ENCODE measurements at regions not wholly inside any gene's neighbourhood (a gene's known extent, or its start where the extent isn't known, plus 50 kb on each side); places are given as distances from the start of the nearest gene placed in this dataset.

DNA sequence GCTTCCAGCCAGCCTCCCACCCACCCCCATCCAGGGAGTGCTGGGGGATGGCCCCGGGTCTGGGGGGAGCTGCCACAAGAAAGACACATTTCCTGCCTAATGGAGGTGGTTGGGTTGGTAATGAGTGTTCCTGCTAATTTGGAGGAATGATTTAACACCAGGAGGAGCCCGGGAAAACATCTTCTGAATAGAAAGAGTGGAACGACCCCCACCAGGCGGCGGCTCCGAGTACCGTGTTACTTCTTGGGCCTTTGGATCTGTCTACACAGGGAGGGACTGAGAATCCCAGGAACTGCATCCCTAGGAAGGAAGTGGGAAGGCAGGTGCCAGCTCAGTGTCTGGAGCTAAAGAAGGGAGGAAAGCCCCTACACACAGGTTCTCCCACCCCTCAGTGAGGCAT is 64.6 kb downstream of the TSPAN17 start:
- Histone ChIP-seq H3K27me3 (no peaks in the 10 kb centered on the region), H3K27ac (no peak overlapping the region), H3K9me3 (no peaks in the 10 kb centered on the region), H3K36me3 (no peaks in the 10 kb centered on the region), H3K4me1 (no peaks in the 10 kb centered on the region), H3K4me3 (no peak overlapping the region)
- no peak for DNase-seq
- TF ChIP-seq POLR2A (IDR thresholded peaks at IDR 0.05), result no peak
- TF ChIP-seq, protein P1, sequence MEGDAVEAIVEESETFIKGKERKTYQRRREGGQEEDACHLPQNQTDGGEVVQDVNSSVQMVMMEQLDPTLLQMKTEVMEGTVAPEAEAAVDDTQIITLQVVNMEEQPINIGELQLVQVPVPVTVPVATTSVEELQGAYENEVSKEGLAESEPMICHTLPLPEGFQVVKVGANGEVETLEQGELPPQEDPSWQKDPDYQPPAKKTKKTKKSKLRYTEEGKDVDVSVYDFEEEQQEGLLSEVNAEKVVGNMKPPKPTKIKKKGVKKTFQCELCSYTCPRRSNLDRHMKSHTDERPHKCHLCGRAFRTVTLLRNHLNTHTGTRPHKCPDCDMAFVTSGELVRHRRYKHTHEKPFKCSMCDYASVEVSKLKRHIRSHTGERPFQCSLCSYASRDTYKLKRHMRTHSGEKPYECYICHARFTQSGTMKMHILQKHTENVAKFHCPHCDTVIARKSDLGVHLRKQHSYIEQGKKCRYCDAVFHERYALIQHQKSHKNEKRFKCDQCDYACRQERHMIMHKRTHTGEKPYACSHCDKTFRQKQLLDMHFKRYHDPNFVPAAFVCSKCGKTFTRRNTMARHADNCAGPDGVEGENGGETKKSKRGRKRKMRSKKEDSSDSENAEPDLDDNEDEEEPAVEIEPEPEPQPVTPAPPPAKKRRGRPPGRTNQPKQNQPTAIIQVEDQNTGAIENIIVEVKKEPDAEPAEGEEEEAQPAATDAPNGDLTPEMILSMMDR (IDR thresholded peaks at IDR 0.05), result no peak

DNA sequence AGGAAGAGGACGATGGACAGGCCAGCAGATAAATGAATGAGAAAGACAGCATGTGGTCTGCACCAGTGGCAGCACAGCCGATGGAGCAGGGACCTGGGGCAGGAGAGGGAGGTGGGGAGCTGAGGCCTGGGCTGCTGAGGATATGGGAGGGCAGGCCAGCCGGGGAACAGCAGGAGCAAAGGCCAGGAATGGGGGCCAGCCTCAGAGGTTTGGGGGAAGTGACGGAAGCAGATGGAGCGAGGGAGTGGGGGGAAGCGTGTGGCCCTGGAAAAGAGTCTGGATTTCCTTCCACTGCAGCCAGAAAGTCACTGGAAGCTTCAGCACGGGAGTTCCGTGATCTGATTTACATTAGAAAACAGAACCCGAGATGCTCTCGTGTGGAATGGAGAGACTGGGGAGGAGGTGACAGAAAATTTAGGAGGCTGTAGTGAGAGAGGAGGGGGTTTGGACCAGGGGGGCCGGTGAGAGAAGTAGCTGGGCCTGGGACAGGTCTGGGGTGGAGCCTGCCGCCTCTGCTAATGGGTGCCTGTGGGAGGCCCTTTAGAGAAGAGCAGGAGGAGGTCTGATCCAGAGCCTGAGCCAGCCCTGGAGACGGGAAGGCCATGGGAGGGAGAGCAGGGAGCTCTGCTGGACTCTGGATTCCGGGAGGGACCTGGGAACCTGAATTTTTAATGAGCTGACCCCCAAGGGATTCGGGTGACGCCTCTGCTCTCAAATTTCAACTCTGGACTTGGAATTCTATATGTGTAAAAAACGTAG is 65.4 kb downstream of the TSPAN17 start:
- TF ChIP-seq, protein P1 (IDR thresholded peaks at IDR 0.05), result no peak
- no peak for TF ChIP-seq POLR2A (IDR thresholded peaks at IDR 0.05)
- H3K9me3 ChIP-seq, result no peaks in the 10 kb centered on the region
- no peaks in the 10 kb centered on the region for H3K27me3 ChIP-seq
- no peaks in the 10 kb centered on the region for H3K4me1 ChIP-seq
- DNase-seq, result no peak
- no peak overlapping the region for H3K4me3 ChIP-seq
- H3K27ac ChIP-seq, result no peak overlapping the region
- H3K36me3 ChIP-seq, result no peaks in the 10 kb centered on the region

DNA sequence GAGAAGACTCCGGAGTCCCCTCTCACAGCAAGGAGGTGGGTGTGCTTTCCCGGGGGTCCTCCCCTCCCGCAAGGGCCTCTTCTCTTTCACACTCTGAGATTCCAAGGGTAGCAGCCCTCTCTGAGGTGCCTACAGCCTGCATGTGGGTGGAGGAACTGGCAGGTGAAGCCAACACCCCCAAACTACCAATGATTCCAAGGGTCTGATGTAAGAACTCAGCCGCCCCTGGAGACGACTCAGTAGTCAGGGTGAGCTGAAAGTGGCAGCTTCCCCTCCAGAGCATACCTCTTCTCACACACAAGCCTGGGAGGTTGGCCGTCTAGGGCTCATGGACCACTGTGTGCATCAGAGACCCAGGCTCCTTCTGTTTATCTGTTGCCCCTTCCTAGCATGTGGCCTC is 66.1 kb downstream of the TSPAN17 start:
- H3K9me3 ChIP-seq, result no peaks in the 10 kb centered on the region
- no peak overlapping the region for H3K4me3 ChIP-seq
- no peak for TF ChIP-seq POLR2A (IDR thresholded peaks at IDR 0.05)
- TF ChIP-seq, protein P1 (IDR thresholded peaks at IDR 0.05), result no peak
- DNase-seq, result no peak
- H3K27ac ChIP-seq, result no peak overlapping the region
- no peaks in the 10 kb centered on the region for H3K4me1 ChIP-seq
- no peaks in the 10 kb centered on the region for H3K27me3 ChIP-seq
- H3K36me3 ChIP-seq, result no peaks in the 10 kb centered on the region

DNA sequence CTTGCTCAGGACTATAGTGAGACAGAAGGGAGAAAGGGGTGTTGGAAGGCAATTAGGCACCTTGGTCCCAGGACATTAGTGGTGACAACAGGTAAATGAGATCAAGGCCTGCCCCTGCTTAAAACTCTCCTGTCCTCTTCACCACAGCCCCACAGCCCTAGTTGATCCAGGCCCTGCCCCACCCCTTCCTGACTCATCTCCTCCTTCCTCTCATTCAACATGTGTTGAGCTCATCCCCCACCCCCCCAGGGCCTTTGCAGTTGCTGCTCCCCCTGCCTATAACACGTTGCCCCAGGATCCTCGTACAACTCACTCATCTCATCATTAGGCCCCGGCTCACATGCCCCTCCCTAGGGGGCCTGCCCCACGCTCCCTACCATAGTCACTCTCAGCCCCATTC is 66.8 kb downstream of the TSPAN17 start:
- Histone ChIP-seq H3K9me3 (no peaks in the 10 kb centered on the region), H3K27ac (no peak overlapping the region), H3K27me3 (no peaks in the 10 kb centered on the region), H3K4me3 (no peak overlapping the region), H3K36me3 (no peaks in the 10 kb centered on the region), H3K4me1 (no peaks in the 10 kb centered on the region)
- no peak for DNase-seq
- TF ChIP-seq, protein P1 (IDR thresholded peaks at IDR 0.05), result no peak
- TF ChIP-seq POLR2A (IDR thresholded peaks at IDR 0.05), result no peak

DNA sequence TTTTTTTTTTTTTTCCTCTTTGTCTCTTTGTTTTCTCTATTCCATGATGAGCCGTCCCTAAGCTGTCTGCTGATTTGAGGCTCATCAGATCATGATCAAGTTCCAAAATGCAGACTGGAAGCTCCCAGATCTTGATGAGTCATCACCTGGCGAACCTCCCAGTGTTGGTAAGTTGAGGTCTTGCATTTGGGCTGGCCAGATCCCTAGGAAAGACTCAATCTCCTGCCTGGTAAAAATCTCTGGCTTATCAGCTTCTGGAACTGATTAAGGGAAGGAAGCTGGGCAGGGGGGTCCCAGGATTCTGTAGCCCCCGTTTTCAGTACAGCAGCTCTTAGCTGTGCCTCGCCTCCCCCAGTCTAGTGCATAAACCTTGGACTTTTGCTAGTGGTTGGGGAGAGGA is 69.0 kb downstream of the TSPAN17 start:
- Histone ChIP-seq H3K27ac (no peak overlapping the region), H3K27me3 (no peaks in the 10 kb centered on the region), H3K36me3 (no peaks in the 10 kb centered on the region), H3K4me1 (no peaks in the 10 kb centered on the region), H3K9me3 (no peaks in the 10 kb centered on the region), H3K4me3 (no peak overlapping the region)
- no peak for DNase-seq
- TF ChIP-seq POLR2A (IDR thresholded peaks at IDR 0.05), result no peak
- TF ChIP-seq, protein P1 (IDR thresholded peaks at IDR 0.05), result no peak

Measured in Peyer's patch (tissue), 4 donors.